Lung (tissue), 11 donors: ENCODE measurements at regions not wholly inside any gene's neighbourhood (a gene's known extent, or its start where the extent isn't known, plus 50 kb on each side); places are given as distances from the start of the nearest gene placed in this dataset.

Source experiments
- ATAC-seq: fragments of 200-7000 bp; cut with Tn5 transposase; one replicate; pipeline ENCODE4 v1.9.1; 2020; ENCODE audit warnings: moderate number of reproducible peaks; ENCODE audit not compliant: insufficient read depth, low FRiP score
- DNase-seq, 3 donors: peaks; one replicate each; pipeline ENCODE4 v3.0.0-alpha.2; 2013 to 2017
- H3K27ac ChIP-seq, 2 donors: one replicate each; pipeline ENCODE4 v1.5.1; 2013; ENCODE audit warnings: mild to moderate bottlenecking in 2 of 2, moderate library complexity in 2 of 2, control low read depth in 1 of 2, inconsistent platforms in 1 of 2, low read depth in 1 of 2, low read length in 1 of 2
- H3K27me3 ChIP-seq, 3 donors: one replicate each; pipeline ENCODE4 v1.5.1; 2013; ENCODE audit warnings: low read length in 2 of 3; ENCODE audit not compliant: control insufficient read depth in 3 of 3, insufficient read depth in 3 of 3
- H3K36me3 ChIP-seq, 4 donors: one replicate each; pipeline ENCODE4 v1.5.1; 2013; ENCODE audit warnings: low read length in 4 of 4, mild to moderate bottlenecking in 1 of 4, moderate library complexity in 1 of 4; ENCODE audit not compliant: control insufficient read depth in 4 of 4, insufficient read depth in 4 of 4
- H3K4me1 ChIP-seq, 5 donors: one replicate each; pipeline ENCODE4 v1.5.1; 2013; ENCODE audit warnings: low read length in 5 of 5, mild to moderate bottlenecking in 2 of 5, moderate library complexity in 1 of 5; ENCODE audit not compliant: control insufficient read depth in 5 of 5, insufficient read depth in 5 of 5
- H3K4me3 ChIP-seq: one replicate; pipeline ENCODE4 v1.5.1; 2013; ENCODE audit warnings: mild to moderate bottlenecking, control low read depth, moderate library complexity
- H3K9ac ChIP-seq, 2 donors: one replicate each; pipeline ENCODE4 v1.5.1; 2013; ENCODE audit warnings: low read length in 2 of 2, control low read depth in 1 of 2; ENCODE audit not compliant: insufficient read depth in 1 of 2
- H3K9me3 ChIP-seq, 4 donors: one replicate each; pipeline ENCODE4 v1.5.1; 2013; ENCODE audit warnings: low read length in 3 of 4, mild to moderate bottlenecking in 1 of 4, moderate library complexity in 1 of 4; ENCODE audit not compliant: control insufficient read depth in 4 of 4, insufficient read depth in 3 of 4
- CTCF ChIP-seq: IDR thresholded peaks from 2 replicates; pipeline ENCODE4 v1.5.1; 2012; ENCODE audit warnings: mild to moderate bottlenecking; ENCODE audit errors: control extremely low read depth, extremely low read depth
- WGBS, 2 donors: extraction: QIAGEN DNeasy Blood & Tissue Kit; methylation state at CpG; one replicate each; pipeline ENCODE4 v1.1.7; 2013; 5-methylcytosine and 5-hydroxymethylcytosine counted together
- donor health status: control.
- donor health status: control.
- donor health status: Bipolar disorder and iron deficiency.
- donor health status: healthy.
- donor health status: DM: yes; HTN: yes; CAD: no.

- WGBS, 2 donors = 91 to 92% methylated on average over 2 of the region's 2 CpGs
- Histone ChIP-seq H3K9ac (no peak overlapping the region), H3K27me3 (no peaks in the 10 kb centered on the region), H3K4me3 (no peak overlapping the region), H3K9me3 (peaks cover 0 to 2% (median 0%) of the 10 kb centered on the region in 4 donors), H3K36me3 (no peaks in the 10 kb centered on the region), H3K4me1 (no peaks in the 10 kb centered on the region), H3K27ac (no peak overlapping the region)
- TF ChIP-seq CTCF = no peak
- DNase-seq (no peak), ATAC-seq (no peak)
These were observed 333.3 kb downstream of the SLC16A7 start for GRCh38 chr12:59929110-59929509.

- Histone ChIP-seq H3K9ac (no peak overlapping the region), H3K27ac (no peak overlapping the region), H3K4me1 (no peaks in the 10 kb centered on the region), H3K9me3 (no peaks in the 10 kb centered on the region), H3K4me3 (no peak overlapping the region), H3K27me3 (no peaks in the 10 kb centered on the region), H3K36me3 (no peaks in the 10 kb centered on the region)
- 94 to 95% methylated on average over 1 of the region's 1 CpG for WGBS, 2 donors
- ATAC-seq (no peak), DNase-seq (no peak)
- no peak for TF ChIP-seq CTCF
These were observed 338.7 kb downstream of the SLC16A7 start for GRCh38 chr12:59934486-59934885.

GRCh38 chr12:59936534-59936933, 340.7 kb downstream of the SLC16A7 start:
- TF ChIP-seq CTCF = no peak
- DNase-seq (no peak), ATAC-seq (no peak)
- Histone ChIP-seq H3K4me3 (no peak overlapping the region), H3K36me3 (no peaks in the 10 kb centered on the region), H3K4me1 (peaks cover 0 to 7% (median 0%) of the 10 kb centered on the region in 5 donors), H3K9ac (no peak overlapping the region), H3K9me3 (no peaks in the 10 kb centered on the region), H3K27ac (no peak overlapping the region), H3K27me3 (no peaks in the 10 kb centered on the region)
- WGBS, 2 donors = 68 to 80% methylated on average over 3 of the region's 3 CpGs

DNA sequence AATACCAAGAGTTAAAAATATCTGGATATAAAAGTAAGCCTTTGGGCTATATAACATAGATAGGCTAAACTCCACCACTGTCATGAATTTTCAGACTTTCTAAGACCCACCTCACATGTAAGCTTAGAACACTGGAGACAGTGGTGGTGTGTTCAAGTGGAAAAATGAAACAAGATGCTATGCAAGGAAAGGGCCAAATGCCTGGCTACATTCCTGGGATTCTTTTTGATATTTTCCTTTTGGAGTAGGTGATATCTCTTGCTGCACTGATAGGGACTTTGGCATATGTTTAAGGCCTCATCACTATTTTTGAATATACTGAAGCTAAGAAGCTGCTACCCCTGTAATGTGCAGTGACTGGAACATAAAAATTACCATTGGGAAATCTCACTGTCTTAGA, 341.3 kb downstream of the SLC16A7 start:
- Histone ChIP-seq H3K9ac (no peak overlapping the region), H3K27ac (no peak overlapping the region), H3K36me3 (no peaks in the 10 kb centered on the region), H3K4me1 (peaks cover 0 to 7% (median 0%) of the 10 kb centered on the region in 5 donors), H3K27me3 (no peaks in the 10 kb centered on the region), H3K4me3 (no peak overlapping the region), H3K9me3 (no peaks in the 10 kb centered on the region)
- DNase-seq (no peak), ATAC-seq (no peak)
- TF ChIP-seq CTCF = no peak
